A549 (cell line): ENCODE measurements at regions not wholly inside any gene's neighbourhood (a gene's known extent, or its start where the extent isn't known, plus 50 kb on each side); places are given as distances from the start of the nearest gene placed in this dataset.

Experiments used
- ATAC-seq, 2 experiments: fragments of 200-7000 bp in 1 of 2; fragments of >200 bp in 1 of 2; cut with Nextera tagmentation in 1 of 2; cut with Tn5 transposase in 1 of 2; 3 replicates each; pipeline versions ENCODE4 v1.8.0 to v1.9.1; 2018 to 2020; ENCODE audit warnings: mild to moderate bottlenecking in 1 of 2, moderate library complexity in 1 of 2
- CTCF ChIA-PET: fragments of 300-600 bp; sonication (Branson Sonifier 250); formaldehyde crosslinking; extraction: SDS; loops from one replicate; lab custom pipeline; 2021; ENCODE audit warnings: antibody characterized with exemption, inconsistent platforms; lab: Yijun Ruan, JAX
- POLR2A ChIA-PET: fragments of 350-600 bp; formaldehyde crosslinking; extraction: SDS; loops from one replicate; lab custom pipeline; 2021; ENCODE audit warnings: antibody characterized with exemption, inconsistent platforms; lab: Yijun Ruan, JAX
- DNase-seq, 2 experiments: peaks; one replicate each; pipeline versions ENCODE4 v3.0.0 to v3.0.0-alpha.2; 2011 to 2016; ENCODE audit warnings: low read depth in 1 of 2, low spot score in 1 of 2
- FAIRE-seq: peaks from 2 replicates; lab custom pipeline; 2011; peaks lifted over from hg19 to GRCh38; lab: Jason Lieb, UNC
- H3K27ac ChIP-seq, 2 experiments: fragments of >200 bp; sonication (Bioruptor Twin); formaldehyde crosslinking; 3 replicates each; pipeline ENCODE4 v1.5.1; 2016 to 2017
- H3K4me1 ChIP-seq: fragments of >200 bp; sonication (Bioruptor Twin); formaldehyde crosslinking; 3 replicates; pipeline ENCODE4 v1.6.1; 2016
- H3K4me2 ChIP-seq: fragments of >200 bp; sonication (Bioruptor Twin); formaldehyde crosslinking; 3 replicates; pipeline ENCODE4 v1.6.1; 2016
- H3K4me3 ChIP-seq: fragments of >200 bp; sonication (Bioruptor Twin); formaldehyde crosslinking; 3 replicates; pipeline ENCODE4 v1.5.1; 2016
- H3K9me3 ChIP-seq: fragments of >200 bp; sonication (Bioruptor Twin); formaldehyde crosslinking; 3 replicates; pipeline ENCODE4 v1.6.1; 2016
- CBX2 ChIP-seq: fragments of 200-600 bp; sonication (generic); IDR thresholded peaks from 2 replicates; pipeline ENCODE4 v1.6.1; 2016; ENCODE audit warnings: low read depth, mild to moderate bottlenecking, borderline replicate concordance
- CEBPB ChIP-seq, 2 experiments: fragments of >200 bp in 1 of 2; sonication (Bioruptor Twin) in 1 of 2; formaldehyde crosslinking in 1 of 2; IDR thresholded peaks; 2 replicates each; pipeline ENCODE4 v1.6.1; 2012 to 2016
- EHF ChIP-seq: fragments of 250-450 bp; sonication (Bioruptor Pico); IDR thresholded peaks from 2 replicates; pipeline ENCODE4 v1.5.0; 2020; ENCODE audit warnings: mild to moderate bottlenecking
- FOSL2 ChIP-seq, 2 experiments: fragments of 450-650 bp in 1 of 2; fragments of >200 bp in 1 of 2; sonication (Bioruptor Twin) in 1 of 2; formaldehyde crosslinking; IDR thresholded peaks; 2 replicates each; pipeline versions ENCODE4 v1.5.0 to v1.6.1; 2016 to 2020; ENCODE audit warnings: mild to moderate bottlenecking in 1 of 2, moderate library complexity in 1 of 2
- GATA3 ChIP-seq: IDR thresholded peaks from 2 replicates; pipeline ENCODE4 v1.6.1; 2012; ENCODE audit warnings: borderline replicate concordance
- HDAC2 ChIP-seq: fragments of 200-600 bp; sonication (generic); IDR thresholded peaks from 2 replicates; pipeline ENCODE4 v1.6.1; 2016
- HOXB5 ChIP-seq: fragments of 250-450 bp; sonication (Bioruptor Pico); IDR thresholded peaks from 2 replicates; pipeline ENCODE4 v1.5.0; 2020; ENCODE audit warnings: mild to moderate bottlenecking, moderate library complexity
- NR3C1 ChIP-seq: fragments of >200 bp; sonication (Bioruptor Twin); formaldehyde crosslinking; IDR thresholded peaks from 3 replicates; pipeline ENCODE4 v1.6.1; 2017
- RAD21 ChIP-seq, 2 experiments: fragments of >200 bp in 1 of 2; sonication (Bioruptor Twin) in 1 of 2; formaldehyde crosslinking in 1 of 2; IDR thresholded peaks in 1 of 2; conservative IDR thresholded peaks in 1 of 2; 2 replicates in 1 of 2; 3 replicates in 1 of 2; pipeline ENCODE4 v1.6.1; 2012 to 2018; ENCODE audit warnings: inconsistent platforms in 1 of 2
- RARB ChIP-seq: fragments of 250-450 bp; sonication (Bioruptor Pico); IDR thresholded peaks from 2 replicates; pipeline ENCODE4 v1.8.0; 2021; ENCODE audit warnings: mild to moderate bottlenecking, moderate library complexity
- SMC3 ChIP-seq: fragments of >200 bp; sonication (Bioruptor Twin); formaldehyde crosslinking; IDR thresholded peaks from 3 replicates; pipeline ENCODE4 v1.6.1; 2018; ENCODE audit warnings: inconsistent platforms
- SREBF2 ChIP-seq: fragments of 450-650 bp; IDR thresholded peaks from 2 replicates; pipeline ENCODE4 v1.6.1; 2014; ENCODE audit warnings: mild to moderate bottlenecking, moderate library complexity
- TFCP2L1 ChIP-seq: fragments of 250-450 bp; sonication (Bioruptor Pico); IDR thresholded peaks from 2 replicates; pipeline ENCODE4 v1.5.0; 2021; ENCODE audit warnings: mild to moderate bottlenecking
- ZC3H11A ChIP-seq: fragments of 450-650 bp; IDR thresholded peaks from 2 replicates; pipeline ENCODE4 v1.6.1; 2014; ENCODE audit warnings: antibody characterized with exemption, mild to moderate bottlenecking
- ZNF302 ChIP-seq: fragments of 250-450 bp; sonication (Bioruptor Pico); IDR thresholded peaks from 2 replicates; pipeline ENCODE4 v1.9.0; 2021; ENCODE audit warnings: inconsistent platforms, mild to moderate bottlenecking, moderate library complexity
- ZSCAN20 ChIP-seq: fragments of 250-450 bp; sonication (Bioruptor Pico); IDR thresholded peaks from 2 replicates; pipeline ENCODE4 v1.8.0; 2022; ENCODE audit warnings: mild to moderate bottlenecking, moderate library complexity
- WGBS: methylation state at CpG from one replicate; pipeline ENCODE4 v1.1.6; 2017; ENCODE audit errors: missing lambda C conversion rate; 5-methylcytosine and 5-hydroxymethylcytosine counted together
- TF ChIP-seq, protein P1 (sequence below): fragments of 150-350 bp; IDR thresholded peaks from 2 replicates; pipeline ENCODE4 v1.6.1; 2014; ENCODE audit warnings: low read depth, mild to moderate bottlenecking, low read length
- TF ChIP-seq, protein P2 (sequence below): fragments of 250-450 bp; sonication (Bioruptor Pico); IDR thresholded peaks from 2 replicates; pipeline ENCODE4 v1.5.0; 2020; ENCODE audit warnings: low read depth, mild to moderate bottlenecking, moderate library complexity
- TF ChIP-seq, protein P3 (sequence below): fragments of 250-450 bp; sonication (Bioruptor Pico); IDR thresholded peaks from 2 replicates; pipeline ENCODE4 v1.5.0; 2021; ENCODE audit warnings: mild to moderate bottlenecking, moderate library complexity, borderline replicate concordance
- TF ChIP-seq, protein P4 (sequence below): fragments of >200 bp; sonication (Bioruptor Twin); formaldehyde crosslinking; IDR thresholded peaks from 3 replicates; pipeline ENCODE4 v1.6.1; 2016

DNA sequence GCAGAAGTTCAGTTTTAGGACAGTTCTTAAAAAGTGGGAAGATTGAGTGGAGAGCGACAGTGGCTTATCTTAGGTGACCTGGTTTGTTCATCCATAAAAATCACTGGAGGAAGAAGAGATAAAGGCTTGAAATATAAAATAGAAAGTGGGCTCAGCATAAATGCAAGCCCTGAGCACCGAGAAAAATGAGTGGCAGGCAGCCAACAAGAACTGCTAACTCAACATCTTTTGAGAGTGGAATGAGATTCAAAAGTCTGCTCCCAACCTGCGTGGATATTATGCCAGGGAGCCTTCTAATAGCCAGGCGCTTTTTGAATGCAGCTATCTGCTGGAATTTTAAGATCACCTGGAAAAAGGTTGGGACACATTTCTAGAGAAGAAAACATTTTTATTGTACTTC lies 666.5 kb downstream of the FLRT2 start (continued):
- TF ChIP-seq, protein P1, sequence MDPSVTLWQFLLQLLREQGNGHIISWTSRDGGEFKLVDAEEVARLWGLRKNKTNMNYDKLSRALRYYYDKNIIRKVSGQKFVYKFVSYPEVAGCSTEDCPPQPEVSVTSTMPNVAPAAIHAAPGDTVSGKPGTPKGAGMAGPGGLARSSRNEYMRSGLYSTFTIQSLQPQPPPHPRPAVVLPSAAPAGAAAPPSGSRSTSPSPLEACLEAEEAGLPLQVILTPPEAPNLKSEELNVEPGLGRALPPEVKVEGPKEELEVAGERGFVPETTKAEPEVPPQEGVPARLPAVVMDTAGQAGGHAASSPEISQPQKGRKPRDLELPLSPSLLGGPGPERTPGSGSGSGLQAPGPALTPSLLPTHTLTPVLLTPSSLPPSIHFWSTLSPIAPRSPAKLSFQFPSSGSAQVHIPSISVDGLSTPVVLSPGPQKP: no peak
- TF ChIP-seq ZC3H11A: no peak
- TF ChIP-seq, protein P2, sequence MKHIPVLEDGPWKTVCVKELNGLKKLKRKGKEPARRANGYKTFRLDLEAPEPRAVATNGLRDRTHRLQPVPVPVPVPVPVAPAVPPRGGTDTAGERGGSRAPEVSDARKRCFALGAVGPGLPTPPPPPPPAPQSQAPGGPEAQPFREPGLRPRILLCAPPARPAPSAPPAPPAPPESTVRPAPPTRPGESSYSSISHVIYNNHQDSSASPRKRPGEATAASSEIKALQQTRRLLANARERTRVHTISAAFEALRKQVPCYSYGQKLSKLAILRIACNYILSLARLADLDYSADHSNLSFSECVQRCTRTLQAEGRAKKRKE: no peak
- TF ChIP-seq NR3C1: no peak
- TF ChIP-seq, all 56 proteins: peak for 0

DNA sequence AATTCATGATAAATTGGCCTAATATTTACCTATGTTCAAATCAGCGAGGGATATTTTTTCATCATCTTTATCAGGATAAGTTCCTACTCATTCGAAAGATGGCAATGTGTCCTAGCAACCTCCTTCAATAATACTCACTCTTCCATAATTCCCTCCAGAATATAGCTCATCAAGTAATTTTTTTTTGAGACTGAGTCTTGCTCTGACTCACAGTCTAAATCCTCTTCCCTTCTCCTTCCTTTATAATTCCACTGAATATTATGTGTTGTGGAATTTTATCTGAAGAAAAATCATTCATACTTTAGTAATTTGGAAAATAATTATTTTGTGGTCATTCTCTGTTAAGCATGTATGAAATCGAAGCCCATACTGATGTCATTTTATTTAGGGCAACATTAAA lies 663.8 kb downstream of the FLRT2 start:
- TF ChIP-seq HOXB5 (CRISPR knock-in tag) (no peak), CBX2 (no peak), GATA3 (no peak), FOSL2 (IDR thresholded peaks at IDR 0.05) (no peak), FOSL2 (CRISPR knock-in tag; IDR thresholded peaks at IDR 0.05) (no peak)
- ATAC-seq (no peak), DNase-seq (no peak), FAIRE-seq (no peak)
- H3K4me2 ChIP-seq: no peak overlapping the region
- CTCF ChIA-PET: no interaction called here
- WGBS: 5% methylated on average over 3 of the region's 3 CpGs
- POLR2A ChIA-PET: no interaction called here
- H3K27ac ChIP-seq: no peak overlapping the region
- no peak overlapping the region for H3K4me3 ChIP-seq
- no peaks in the 10 kb centered on the region for H3K4me1 ChIP-seq
- H3K9me3 ChIP-seq: 0 out of 3 replicates have a peak, but pooled peaks cover under 1% of the 10 kb centered on the region

DNA sequence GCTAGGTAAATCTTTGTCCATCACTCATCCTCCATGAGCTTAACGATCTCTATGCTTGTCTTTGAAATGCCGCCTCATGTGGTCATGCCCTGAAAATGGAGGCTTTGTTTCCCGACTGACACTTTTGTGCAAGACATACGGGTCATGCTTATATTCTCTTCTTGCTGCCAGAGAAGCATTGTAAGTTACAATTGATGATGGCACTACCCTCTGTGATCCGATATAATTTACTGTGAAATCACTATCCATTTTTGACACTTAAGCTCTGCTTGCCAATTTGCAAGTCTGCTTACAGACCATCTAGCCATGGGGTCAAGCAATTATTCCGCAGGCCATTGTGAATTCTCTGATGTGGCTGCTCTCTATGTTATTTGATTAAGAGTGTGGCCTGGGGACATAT lies 650.0 kb downstream of the FLRT2 start:
- H3K4me2 ChIP-seq: no peak overlapping the region
- no peak for DNase-seq
- TF ChIP-seq NR3C1 (no peak), HOXB5 (CRISPR knock-in tag) (no peak), SREBF2 (no peak), ZSCAN20 (CRISPR knock-in tag) (no peak), HDAC2 (no peak), CEBPB (IDR thresholded peaks at IDR 0.05) (no peak), RAD21 (conservative IDR thresholded peaks at IDR 0.05 in 1 of 2, IDR thresholded peaks at IDR 0.05 in 1 of 2) (no peak), TFCP2L1 (CRISPR knock-in tag) (no peak), RARB (CRISPR knock-in tag) (no peak), ZNF302 (CRISPR knock-in tag) (no peak), SMC3 (no peak), EHF (CRISPR knock-in tag) (no peak)
- TF ChIP-seq, protein P3, sequence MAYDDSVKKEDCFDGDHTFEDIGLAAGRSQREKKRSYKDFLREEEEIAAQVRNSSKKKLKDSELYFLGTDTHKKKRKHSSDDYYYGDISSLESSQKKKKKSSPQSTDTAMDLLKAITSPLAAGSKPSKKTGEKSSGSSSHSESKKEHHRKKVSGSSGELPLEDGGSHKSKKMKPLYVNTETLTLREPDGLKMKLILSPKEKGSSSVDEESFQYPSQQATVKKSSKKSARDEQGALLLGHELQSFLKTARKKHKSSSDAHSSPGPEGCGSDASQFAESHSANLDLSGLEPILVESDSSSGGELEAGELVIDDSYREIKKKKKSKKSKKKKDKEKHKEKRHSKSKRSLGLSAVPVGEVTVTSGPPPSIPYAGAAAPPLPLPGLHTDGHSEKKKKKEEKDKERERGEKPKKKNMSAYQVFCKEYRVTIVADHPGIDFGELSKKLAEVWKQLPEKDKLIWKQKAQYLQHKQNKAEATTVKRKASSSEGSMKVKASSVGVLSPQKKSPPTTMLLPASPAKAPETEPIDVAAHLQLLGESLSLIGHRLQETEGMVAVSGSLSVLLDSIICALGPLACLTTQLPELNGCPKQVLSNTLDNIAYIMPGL: no peak
- TF ChIP-seq, protein P4, sequence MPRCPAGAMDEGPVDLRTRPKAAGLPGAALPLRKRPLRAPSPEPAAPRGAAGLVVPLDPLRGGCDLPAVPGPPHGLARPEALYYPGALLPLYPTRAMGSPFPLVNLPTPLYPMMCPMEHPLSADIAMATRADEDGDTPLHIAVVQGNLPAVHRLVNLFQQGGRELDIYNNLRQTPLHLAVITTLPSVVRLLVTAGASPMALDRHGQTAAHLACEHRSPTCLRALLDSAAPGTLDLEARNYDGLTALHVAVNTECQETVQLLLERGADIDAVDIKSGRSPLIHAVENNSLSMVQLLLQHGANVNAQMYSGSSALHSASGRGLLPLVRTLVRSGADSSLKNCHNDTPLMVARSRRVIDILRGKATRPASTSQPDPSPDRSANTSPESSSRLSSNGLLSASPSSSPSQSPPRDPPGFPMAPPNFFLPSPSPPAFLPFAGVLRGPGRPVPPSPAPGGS: no peak
- TF ChIP-seq, all 56 proteins: peak for 0
- Histone ChIP-seq H3K4me3 (no peak overlapping the region), H3K4me1 (no peaks in the 10 kb centered on the region), H3K27ac (no peak overlapping the region), H3K9me3 (no peaks in the 10 kb centered on the region)
- FAIRE-seq (no peak), ATAC-seq (no peak)
- POLR2A ChIA-PET: no interaction called here
- WGBS: 21% methylated on average over 6 of the region's 6 CpGs
- CTCF ChIA-PET: no interaction called here
